Erythroblast (primary cell): ENCODE measurements at regions not wholly inside any gene's neighbourhood (a gene's known extent, or its start where the extent isn't known, plus 50 kb on each side); places are given as distances from the start of the nearest gene placed in this dataset.

Source experiments
- GATA1 ChIP-seq: IDR thresholded peaks from 2 replicates; pipeline ENCODE4 v1.6.1; 2011; ENCODE audit warnings: low read depth, mild to moderate bottlenecking, control low read depth, low read length, moderate library complexity
- POLR2A ChIP-seq: IDR thresholded peaks from 2 replicates; pipeline ENCODE4 v1.6.1; 2011; ENCODE audit warnings: mild to moderate bottlenecking, low read length

- no peak for TF ChIP-seq GATA1
- TF ChIP-seq POLR2A = no peak
Measured at GRCh38 chr4:116387937-116388474, 697.4 kb downstream of the TRAM1L1 start.
